ENCODE measurements at regions not wholly inside any gene's neighbourhood (a gene's known extent, or its start where the extent isn't known, plus 50 kb on each side); places are given as distances from the start of the nearest gene placed in this dataset.

DNA sequence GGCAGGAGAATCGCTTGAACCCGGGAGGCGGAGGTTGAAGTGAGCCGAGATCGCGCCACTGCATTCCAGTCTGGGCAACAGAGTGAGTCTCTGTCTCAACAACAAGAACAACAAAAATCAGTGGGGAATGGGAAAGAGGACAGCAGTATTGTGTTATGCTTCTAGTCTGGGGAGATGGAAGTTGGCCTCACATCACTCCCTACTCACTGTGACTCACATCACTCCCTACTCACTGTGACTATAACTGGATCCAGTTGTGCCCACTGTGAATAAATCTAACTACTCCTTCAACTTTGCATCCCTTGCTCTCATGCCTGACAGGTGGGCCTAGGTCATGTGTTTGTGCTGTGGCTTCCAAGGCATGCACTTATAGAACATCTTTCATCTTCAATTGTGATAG, 285.4 kb upstream of the USP24 start (continued):
- TF ChIP-seq, protein P1, sequence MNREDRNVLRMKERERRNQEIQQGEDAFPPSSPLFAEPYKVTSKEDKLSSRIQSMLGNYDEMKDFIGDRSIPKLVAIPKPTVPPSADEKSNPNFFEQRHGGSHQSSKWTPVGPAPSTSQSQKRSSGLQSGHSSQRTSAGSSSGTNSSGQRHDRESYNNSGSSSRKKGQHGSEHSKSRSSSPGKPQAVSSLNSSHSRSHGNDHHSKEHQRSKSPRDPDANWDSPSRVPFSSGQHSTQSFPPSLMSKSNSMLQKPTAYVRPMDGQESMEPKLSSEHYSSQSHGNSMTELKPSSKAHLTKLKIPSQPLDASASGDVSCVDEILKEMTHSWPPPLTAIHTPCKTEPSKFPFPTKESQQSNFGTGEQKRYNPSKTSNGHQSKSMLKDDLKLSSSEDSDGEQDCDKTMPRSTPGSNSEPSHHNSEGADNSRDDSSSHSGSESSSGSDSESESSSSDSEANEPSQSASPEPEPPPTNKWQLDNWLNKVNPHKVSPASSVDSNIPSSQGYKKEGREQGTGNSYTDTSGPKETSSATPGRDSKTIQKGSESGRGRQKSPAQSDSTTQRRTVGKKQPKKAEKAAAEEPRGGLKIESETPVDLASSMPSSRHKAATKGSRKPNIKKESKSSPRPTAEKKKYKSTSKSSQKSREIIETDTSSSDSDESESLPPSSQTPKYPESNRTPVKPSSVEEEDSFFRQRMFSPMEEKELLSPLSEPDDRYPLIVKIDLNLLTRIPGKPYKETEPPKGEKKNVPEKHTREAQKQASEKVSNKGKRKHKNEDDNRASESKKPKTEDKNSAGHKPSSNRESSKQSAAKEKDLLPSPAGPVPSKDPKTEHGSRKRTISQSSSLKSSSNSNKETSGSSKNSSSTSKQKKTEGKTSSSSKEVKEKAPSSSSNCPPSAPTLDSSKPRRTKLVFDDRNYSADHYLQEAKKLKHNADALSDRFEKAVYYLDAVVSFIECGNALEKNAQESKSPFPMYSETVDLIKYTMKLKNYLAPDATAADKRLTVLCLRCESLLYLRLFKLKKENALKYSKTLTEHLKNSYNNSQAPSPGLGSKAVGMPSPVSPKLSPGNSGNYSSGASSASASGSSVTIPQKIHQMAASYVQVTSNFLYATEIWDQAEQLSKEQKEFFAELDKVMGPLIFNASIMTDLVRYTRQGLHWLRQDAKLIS (CRISPR knock-in tag; IDR thresholded peaks at IDR 0.05; ENCODE audit: borderline replicate concordance): no peak
- TF ChIP-seq ZNF317 (CRISPR knock-in tag; IDR thresholded peaks at IDR 0.05; ENCODE audit: borderline replicate concordance, low read depth) (no peak), TEAD1 (CRISPR knock-in tag; IDR thresholded peaks at IDR 0.05) (no peak)

DNA sequence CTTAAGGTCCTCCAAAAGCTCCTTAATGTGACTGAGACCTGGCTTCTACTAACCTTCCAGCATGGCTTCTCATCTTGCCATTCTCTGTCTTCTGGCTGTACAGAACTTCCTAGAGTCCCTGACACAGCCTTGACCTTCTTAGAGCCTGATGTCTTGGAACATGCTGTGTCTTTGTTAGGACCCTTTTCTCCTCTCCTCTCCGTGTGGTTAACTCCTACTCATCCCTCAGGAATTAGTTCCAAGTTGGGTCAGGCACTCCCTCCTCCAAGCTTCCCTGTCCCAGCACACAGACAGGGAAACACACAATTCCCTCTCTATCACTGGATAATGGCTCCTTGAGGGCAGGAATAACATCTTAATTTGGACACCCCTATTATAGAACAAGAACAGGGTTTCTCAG, 275.4 kb upstream of the USP24 start:
- TF ChIP-seq, protein P2, sequence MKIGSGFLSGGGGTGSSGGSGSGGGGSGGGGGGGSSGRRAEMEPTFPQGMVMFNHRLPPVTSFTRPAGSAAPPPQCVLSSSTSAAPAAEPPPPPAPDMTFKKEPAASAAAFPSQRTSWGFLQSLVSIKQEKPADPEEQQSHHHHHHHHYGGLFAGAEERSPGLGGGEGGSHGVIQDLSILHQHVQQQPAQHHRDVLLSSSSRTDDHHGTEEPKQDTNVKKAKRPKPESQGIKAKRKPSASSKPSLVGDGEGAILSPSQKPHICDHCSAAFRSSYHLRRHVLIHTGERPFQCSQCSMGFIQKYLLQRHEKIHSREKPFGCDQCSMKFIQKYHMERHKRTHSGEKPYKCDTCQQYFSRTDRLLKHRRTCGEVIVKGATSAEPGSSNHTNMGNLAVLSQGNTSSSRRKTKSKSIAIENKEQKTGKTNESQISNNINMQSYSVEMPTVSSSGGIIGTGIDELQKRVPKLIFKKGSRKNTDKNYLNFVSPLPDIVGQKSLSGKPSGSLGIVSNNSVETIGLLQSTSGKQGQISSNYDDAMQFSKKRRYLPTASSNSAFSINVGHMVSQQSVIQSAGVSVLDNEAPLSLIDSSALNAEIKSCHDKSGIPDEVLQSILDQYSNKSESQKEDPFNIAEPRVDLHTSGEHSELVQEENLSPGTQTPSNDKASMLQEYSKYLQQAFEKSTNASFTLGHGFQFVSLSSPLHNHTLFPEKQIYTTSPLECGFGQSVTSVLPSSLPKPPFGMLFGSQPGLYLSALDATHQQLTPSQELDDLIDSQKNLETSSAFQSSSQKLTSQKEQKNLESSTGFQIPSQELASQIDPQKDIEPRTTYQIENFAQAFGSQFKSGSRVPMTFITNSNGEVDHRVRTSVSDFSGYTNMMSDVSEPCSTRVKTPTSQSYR (CRISPR knock-in tag; IDR thresholded peaks at IDR 0.05): no peak
- TF ChIP-seq SOX15 (CRISPR knock-in tag; IDR thresholded peaks at IDR 0.05) (no peak), CREM (CRISPR knock-in tag; IDR thresholded peaks at IDR 0.05) (no peak), ZNF232 (CRISPR knock-in tag; IDR thresholded peaks at IDR 0.05) (no peak), EMX1 (CRISPR knock-in tag; IDR thresholded peaks at IDR 0.05) (no peak), ZNF263 (CRISPR knock-in tag; IDR thresholded peaks at IDR 0.05; ENCODE audit: low read depth) (no peak), GRHL2 (CRISPR knock-in tag; IDR thresholded peaks at IDR 0.05; ENCODE audit: insufficient replicate concordance, severe bottlenecking) (no peak), CBFB (CRISPR knock-in tag; IDR thresholded peaks at IDR 0.05; ENCODE audit: low read depth) (no peak)
- TF ChIP-seq, protein P3, sequence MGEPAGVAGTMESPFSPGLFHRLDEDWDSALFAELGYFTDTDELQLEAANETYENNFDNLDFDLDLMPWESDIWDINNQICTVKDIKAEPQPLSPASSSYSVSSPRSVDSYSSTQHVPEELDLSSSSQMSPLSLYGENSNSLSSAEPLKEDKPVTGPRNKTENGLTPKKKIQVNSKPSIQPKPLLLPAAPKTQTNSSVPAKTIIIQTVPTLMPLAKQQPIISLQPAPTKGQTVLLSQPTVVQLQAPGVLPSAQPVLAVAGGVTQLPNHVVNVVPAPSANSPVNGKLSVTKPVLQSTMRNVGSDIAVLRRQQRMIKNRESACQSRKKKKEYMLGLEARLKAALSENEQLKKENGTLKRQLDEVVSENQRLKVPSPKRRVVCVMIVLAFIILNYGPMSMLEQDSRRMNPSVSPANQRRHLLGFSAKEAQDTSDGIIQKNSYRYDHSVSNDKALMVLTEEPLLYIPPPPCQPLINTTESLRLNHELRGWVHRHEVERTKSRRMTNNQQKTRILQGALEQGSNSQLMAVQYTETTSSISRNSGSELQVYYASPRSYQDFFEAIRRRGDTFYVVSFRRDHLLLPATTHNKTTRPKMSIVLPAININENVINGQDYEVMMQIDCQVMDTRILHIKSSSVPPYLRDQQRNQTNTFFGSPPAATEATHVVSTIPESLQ (CRISPR knock-in tag; IDR thresholded peaks at IDR 0.05): no peak
- TF ChIP-seq, protein P4, sequence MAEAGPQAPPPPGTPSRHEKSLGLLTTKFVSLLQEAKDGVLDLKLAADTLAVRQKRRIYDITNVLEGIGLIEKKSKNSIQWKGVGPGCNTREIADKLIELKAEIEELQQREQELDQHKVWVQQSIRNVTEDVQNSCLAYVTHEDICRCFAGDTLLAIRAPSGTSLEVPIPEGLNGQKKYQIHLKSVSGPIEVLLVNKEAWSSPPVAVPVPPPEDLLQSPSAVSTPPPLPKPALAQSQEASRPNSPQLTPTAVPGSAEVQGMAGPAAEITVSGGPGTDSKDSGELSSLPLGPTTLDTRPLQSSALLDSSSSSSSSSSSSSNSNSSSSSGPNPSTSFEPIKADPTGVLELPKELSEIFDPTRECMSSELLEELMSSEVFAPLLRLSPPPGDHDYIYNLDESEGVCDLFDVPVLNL (CRISPR knock-in tag; IDR thresholded peaks at IDR 0.05; ENCODE audit: borderline replicate concordance, low read depth): no peak
- TF ChIP-seq, protein P5, sequence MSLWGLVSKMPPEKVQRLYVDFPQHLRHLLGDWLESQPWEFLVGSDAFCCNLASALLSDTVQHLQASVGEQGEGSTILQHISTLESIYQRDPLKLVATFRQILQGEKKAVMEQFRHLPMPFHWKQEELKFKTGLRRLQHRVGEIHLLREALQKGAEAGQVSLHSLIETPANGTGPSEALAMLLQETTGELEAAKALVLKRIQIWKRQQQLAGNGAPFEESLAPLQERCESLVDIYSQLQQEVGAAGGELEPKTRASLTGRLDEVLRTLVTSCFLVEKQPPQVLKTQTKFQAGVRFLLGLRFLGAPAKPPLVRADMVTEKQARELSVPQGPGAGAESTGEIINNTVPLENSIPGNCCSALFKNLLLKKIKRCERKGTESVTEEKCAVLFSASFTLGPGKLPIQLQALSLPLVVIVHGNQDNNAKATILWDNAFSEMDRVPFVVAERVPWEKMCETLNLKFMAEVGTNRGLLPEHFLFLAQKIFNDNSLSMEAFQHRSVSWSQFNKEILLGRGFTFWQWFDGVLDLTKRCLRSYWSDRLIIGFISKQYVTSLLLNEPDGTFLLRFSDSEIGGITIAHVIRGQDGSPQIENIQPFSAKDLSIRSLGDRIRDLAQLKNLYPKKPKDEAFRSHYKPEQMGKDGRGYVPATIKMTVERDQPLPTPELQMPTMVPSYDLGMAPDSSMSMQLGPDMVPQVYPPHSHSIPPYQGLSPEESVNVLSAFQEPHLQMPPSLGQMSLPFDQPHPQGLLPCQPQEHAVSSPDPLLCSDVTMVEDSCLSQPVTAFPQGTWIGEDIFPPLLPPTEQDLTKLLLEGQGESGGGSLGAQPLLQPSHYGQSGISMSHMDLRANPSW (CRISPR knock-in tag; conservative IDR thresholded peaks at IDR 0.05; ENCODE audit: low read depth): no peak
- ATAC-seq (no peak), DNase-seq (ENCODE audit: low spot score) (no peak)
- no peaks in the 10 kb centered on the region for H3K4me1 Mint-ChIP-seq
- CTCF ChIA-PET: no interaction called here
- no peaks in the 10 kb centered on the region for H3K36me3 Mint-ChIP-seq
- no peak overlapping the region for H3K4me3 Mint-ChIP-seq
- H3K27ac Mint-ChIP-seq: no peak overlapping the region
- no peaks in the 10 kb centered on the region; the same call in 1 of the 2 replicates for H3K27me3 Mint-ChIP-seq (ENCODE audit: low read depth)
- peaks cover 12% of the 10 kb centered on the region for H3K9me3 Mint-ChIP-seq
- POLR2A ChIA-PET: no interaction called here
